ES-I3 (cell line): ENCODE measurements at regions not wholly inside any gene's neighbourhood (a gene's known extent, or its start where the extent isn't known, plus 50 kb on each side); places are given as distances from the start of the nearest gene placed in this dataset.

ENCODE experiments used
- H3K36me3 ChIP-seq: 2 replicates; pipeline ENCODE4 v1.6.1; 2013; ENCODE audit warnings: mild to moderate bottlenecking, low read length, control low read depth, moderate library complexity; ENCODE audit not compliant: insufficient read depth
- H3K4me1 ChIP-seq: 2 replicates; pipeline ENCODE4 v1.6.1; 2013; ENCODE audit warnings: mild to moderate bottlenecking, control low read depth, low read length; ENCODE audit not compliant: insufficient read depth
- H3K9ac ChIP-seq: 2 replicates; pipeline ENCODE4 v1.6.1; 2013; ENCODE audit warnings: low read depth, mild to moderate bottlenecking, low read length, moderate library complexity
- H3K9me3 ChIP-seq: 2 replicates; pipeline ENCODE4 v1.6.1; 2013; ENCODE audit warnings: mild to moderate bottlenecking, low read length, moderate library complexity; ENCODE audit not compliant: control insufficient read depth, insufficient read depth

DNA sequence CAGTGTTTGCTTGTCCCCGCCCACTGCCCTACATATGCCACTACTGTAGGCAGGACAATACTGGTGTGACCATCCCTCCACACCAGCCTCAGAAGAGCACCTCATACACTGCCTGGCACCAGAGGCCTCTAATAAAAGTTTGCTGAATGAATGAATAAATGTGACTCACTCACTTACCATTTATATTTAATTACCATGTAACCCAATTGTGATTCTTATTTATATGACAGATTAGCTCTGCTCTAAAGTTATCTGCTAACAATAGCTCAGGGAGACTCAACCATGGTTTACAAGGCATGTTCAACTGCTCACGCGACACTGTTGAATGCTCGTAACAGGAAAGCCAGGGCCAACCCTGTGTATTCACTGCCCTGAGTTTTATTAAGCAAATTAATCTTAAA is 66.0 kb upstream of the DOCK9 start:
- Histone ChIP-seq H3K9ac (no peak overlapping the region), H3K36me3 (no peaks in the 10 kb centered on the region), H3K9me3 (no peaks in the 10 kb centered on the region), H3K4me1 (no peaks in the 10 kb centered on the region)

DNA sequence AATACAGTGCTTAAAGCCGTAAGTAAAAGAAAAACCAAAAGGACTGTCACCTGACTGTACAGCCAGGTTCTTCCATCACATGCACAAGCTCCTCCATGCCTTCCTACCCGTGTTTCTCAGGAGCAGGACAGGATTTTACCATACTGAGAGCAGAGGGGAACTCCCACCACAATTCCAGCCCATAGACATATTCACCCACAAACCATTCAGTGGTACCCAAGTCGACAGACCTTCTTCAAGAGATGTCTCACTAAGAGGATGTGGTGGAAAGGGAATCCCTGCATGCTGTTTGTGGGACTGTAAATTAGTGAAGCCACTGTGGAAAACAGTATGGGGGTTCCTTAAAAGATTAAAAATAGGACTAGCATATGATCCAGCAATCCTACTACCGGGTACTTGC is 66.9 kb upstream of the DOCK9 start:
- H3K36me3 ChIP-seq = no peaks in the 10 kb centered on the region
- no peaks in the 10 kb centered on the region for H3K4me1 ChIP-seq
- H3K9ac ChIP-seq = no peak overlapping the region
- H3K9me3 ChIP-seq = no peaks in the 10 kb centered on the region

DNA sequence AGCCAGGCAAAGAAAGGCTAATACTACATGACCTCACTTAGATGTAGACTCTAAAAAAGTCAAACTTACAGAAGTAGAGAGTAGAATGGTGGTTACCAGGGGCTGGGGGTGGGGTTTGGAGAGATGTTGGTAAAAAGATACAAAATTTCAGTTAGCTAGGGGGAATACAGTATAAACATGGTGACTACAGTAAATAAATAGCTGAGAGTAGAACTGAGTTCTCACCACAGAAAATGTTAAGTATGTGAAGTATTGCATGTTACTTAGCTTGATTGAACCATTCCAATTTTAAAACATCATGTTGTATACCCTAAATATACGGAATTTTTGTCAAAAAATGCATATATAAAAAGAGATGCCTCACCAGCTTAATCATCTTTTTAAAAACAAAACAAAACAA is 67.5 kb upstream of the DOCK9 start:
- Histone ChIP-seq H3K9ac (no peak overlapping the region), H3K4me1 (no peaks in the 10 kb centered on the region), H3K36me3 (no peaks in the 10 kb centered on the region), H3K9me3 (no peaks in the 10 kb centered on the region)

DNA sequence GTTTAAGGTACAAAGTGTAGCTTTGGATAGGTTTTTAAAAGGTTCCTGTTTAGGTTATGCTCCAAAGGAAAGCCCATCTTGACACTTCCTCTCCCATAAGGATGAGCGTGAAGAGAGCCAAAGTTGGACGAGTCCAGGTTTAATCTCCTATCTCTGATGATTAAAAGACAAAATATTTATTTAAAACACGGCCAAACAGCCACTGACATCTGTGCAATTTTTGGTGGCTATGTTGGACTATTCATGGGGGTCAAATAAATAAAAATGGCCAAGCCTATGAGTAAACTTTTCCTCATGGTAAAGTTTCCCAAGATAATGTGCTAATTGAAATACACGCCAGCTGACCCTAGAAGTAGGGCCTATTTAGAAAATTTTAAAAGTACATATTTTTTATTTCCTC is 69.0 kb upstream of the DOCK9 start:
- no peaks in the 10 kb centered on the region for H3K36me3 ChIP-seq
- H3K4me1 ChIP-seq = no peaks in the 10 kb centered on the region
- no peaks in the 10 kb centered on the region for H3K9me3 ChIP-seq
- no peak overlapping the region for H3K9ac ChIP-seq

DNA sequence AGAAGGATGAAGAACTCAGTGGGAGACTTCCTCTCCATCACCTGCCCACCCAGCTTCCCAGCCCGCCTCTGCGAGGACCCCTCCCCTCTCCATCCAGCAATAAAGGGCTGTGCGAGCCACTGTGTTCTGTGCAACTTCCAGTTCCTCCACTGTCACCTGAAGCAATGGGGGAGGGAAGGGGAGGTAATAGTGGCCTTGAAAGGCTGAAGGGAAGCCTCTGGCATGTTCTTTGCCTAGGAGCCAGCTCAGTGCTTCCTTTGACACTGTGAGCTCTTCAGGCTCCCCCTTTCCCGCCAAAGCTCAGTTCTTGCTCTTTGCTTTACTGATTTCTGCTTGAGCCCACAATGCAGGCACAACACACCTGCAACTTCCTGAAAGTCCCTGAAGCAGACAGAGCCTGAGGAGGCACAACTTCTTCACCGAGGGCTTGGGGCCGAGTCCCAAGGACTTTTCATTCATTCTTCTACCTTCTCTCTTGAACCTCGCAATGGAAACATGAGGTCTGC is 73.2 kb upstream of the DOCK9 start:
- Histone ChIP-seq H3K4me1 (peaks cover 11% of the 10 kb centered on the region; the same call in 1 of the 2 replicates), H3K9ac (no peak overlapping the region), H3K36me3 (no peaks in the 10 kb centered on the region), H3K9me3 (no peaks in the 10 kb centered on the region)

DNA sequence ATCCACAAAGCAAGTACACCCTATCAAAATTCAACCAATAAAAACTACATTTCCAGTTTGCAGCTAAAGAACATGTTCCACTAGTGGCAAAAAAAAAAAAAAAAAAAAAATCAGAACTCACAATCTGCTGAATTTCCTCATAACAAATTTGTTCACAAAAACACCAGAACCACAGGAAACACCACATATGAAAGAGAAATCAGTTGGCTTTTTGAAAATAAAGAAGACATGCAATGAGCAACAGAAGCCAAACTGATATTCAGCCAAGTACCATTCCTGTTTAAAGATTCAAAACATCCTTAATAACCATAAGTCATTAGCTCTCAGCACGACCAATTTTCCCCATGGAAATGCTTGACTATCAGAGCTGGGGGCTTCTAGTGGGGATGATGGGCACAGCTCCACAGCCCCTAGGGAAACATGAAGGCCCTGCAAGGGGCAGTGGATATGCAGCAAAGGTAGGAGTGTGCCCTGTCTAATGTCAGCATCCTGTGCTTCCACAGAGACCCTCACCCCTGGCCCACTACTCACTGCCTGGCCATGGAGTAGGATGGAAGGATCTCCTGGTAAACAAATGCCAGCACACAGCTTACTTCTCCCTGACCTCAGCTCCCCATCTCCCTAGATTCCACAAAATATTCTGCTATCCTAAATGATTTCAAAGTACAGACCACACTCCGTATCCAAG is 74.0 kb upstream of the DOCK9 start:
- Histone ChIP-seq H3K4me1 (peaks cover 11% of the 10 kb centered on the region; the same call in 1 of the 2 replicates), H3K9me3 (no peaks in the 10 kb centered on the region), H3K9ac (no peak overlapping the region), H3K36me3 (no peaks in the 10 kb centered on the region)

DNA sequence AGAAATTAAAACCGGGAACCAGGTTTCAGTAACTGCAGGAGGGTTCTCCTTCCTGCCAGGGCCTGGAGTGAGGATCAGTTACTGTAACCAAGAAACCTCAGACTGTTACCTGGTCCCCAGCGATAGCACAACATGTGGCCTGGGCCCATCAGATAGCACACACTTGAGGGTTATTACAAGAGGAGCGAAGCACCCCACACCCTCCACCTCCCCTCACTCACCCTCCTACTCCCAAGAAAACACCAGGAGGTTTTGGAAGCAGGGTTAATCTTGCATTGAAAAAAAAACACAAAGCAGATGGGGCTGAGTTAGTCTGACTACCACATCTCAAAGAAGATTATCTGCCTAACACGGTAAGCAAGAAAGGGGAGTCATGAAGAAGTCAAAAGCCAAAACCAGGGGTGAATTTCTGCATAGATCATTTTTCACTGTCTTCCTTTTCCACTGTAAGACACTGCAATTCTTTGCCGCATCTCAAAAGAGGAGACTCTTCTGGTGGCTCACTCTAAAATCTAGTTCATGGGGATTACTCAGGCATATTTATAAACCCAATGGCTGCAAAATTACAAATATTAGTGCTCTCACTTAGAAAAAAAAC is 75.9 kb upstream of the DOCK9 start:
- H3K4me1 ChIP-seq = peaks cover 11% of the 10 kb centered on the region; the same call in 1 of the 2 replicates

DNA sequence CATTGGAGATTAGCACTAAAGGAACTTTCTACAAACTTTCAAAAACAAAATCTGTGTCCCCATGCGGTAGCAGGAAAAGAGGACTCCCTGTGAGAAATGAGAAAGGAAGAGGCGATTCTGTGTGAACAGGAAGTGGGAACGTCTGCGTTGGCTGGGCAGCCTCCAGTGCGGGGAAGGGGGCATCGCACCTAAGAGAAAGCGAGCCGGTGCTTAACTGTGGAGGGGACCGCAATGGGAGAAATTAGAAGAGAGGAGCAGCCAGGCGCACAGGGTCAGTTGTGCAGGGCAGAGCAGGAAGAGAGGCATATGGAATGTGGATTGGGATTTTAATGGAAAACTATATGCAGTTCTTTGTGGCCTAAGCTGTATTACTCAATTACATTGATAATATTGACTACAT is 77.4 kb upstream of the DOCK9 start:
- H3K36me3 ChIP-seq = no peaks in the 10 kb centered on the region
- no peaks in the 10 kb centered on the region for H3K9me3 ChIP-seq
- peaks cover 11% of the 10 kb centered on the region; the same call in 1 of the 2 replicates for H3K4me1 ChIP-seq
- H3K9ac ChIP-seq = no peak overlapping the region

More for the DNA sequence above, 75.9 kb upstream of the DOCK9 start:
- no peaks in the 10 kb centered on the region for H3K9me3 ChIP-seq
- H3K9ac ChIP-seq = no peak overlapping the region
- no peaks in the 10 kb centered on the region for H3K36me3 ChIP-seq

DNA sequence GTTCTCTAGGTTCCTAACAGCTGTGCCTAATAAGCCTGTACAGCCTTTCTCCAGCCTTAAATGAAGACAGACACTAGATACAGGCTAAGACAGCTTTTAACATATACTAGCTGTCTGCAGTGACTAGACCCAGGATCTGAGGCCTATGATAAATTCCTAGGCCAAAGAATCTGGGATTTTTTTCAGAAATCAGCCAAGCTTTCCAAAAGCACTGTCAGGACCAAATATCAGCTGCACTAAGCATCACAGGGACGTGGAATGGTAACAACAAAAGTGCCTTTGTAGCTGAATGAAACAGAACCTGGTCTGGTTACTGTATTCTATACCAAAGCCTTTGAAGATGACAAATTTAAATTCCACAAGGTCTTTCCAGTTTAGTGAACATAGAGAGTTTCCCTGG is 77.9 kb upstream of the DOCK9 start:
- no peak overlapping the region for H3K9ac ChIP-seq
- no peaks in the 10 kb centered on the region for H3K36me3 ChIP-seq
- no peaks in the 10 kb centered on the region for H3K9me3 ChIP-seq
- peaks cover 11% of the 10 kb centered on the region; the same call in 1 of the 2 replicates for H3K4me1 ChIP-seq

DNA sequence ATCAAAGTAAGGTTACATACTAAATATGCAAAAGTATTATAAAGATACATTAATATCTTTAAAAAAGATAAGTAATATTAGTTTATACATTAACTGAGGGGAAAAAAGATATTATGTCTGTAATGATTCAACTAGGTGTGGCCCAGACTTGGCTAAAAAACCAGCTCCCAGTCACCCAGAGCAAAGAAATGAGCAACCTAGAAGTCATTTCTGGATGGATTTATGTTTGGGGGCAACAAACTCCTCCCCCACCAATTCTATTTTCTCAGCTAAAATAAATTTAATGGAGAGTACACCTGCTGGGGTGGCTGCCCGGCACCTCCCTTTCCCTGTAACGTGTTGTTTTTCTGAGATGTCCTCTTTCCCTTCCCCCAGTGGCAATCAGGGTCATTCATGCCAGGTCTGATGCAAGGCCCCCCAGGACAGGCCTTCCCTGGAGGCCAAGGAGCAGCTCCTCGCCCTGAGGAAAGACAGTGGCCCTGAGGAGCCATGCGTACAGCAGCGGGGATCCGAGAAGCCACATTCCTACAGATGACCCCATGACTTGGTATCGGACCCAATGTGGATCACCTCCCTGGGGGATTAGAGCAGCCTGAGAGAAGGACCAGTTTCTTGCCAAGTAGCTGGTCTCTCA is 78.6 kb upstream of the DOCK9 start:
- Histone ChIP-seq H3K36me3 (no peaks in the 10 kb centered on the region), H3K4me1 (peaks cover 11% of the 10 kb centered on the region; the same call in 1 of the 2 replicates), H3K9ac (no peak overlapping the region), H3K9me3 (no peaks in the 10 kb centered on the region)

DNA sequence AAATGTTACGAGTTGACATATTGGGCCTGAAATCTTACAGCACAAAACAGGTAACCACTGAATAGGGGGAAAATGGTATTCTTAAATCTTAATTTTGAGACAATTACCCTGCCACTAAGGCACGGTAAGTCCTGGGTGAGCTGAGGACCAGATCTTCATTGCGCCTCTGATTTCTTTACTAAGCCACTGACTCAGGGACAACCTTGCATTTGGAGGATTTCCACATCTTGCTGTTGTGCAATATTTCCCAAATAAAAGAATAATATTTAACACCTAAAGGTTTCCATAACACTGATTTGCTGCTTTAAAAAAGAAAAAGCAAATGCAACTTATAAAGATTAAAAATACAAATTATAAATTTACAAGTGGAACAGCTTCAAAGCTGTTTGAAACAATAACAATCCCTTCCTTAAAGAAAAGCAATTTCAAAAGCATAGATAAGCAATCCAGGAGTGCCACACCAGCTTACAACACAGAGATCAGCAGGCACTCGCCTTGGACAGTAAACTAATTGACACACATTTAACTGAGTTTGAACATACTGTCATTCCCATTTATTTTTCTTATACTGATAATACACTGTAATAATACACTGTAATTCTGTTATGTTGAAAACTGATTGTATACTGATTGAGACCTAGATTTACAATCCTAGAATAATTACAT is 79.6 kb upstream of the DOCK9 start:
- Histone ChIP-seq H3K4me1 (peaks cover 11% of the 10 kb centered on the region; the same call in 1 of the 2 replicates), H3K9ac (no peak overlapping the region), H3K36me3 (no peaks in the 10 kb centered on the region), H3K9me3 (no peaks in the 10 kb centered on the region)

DNA sequence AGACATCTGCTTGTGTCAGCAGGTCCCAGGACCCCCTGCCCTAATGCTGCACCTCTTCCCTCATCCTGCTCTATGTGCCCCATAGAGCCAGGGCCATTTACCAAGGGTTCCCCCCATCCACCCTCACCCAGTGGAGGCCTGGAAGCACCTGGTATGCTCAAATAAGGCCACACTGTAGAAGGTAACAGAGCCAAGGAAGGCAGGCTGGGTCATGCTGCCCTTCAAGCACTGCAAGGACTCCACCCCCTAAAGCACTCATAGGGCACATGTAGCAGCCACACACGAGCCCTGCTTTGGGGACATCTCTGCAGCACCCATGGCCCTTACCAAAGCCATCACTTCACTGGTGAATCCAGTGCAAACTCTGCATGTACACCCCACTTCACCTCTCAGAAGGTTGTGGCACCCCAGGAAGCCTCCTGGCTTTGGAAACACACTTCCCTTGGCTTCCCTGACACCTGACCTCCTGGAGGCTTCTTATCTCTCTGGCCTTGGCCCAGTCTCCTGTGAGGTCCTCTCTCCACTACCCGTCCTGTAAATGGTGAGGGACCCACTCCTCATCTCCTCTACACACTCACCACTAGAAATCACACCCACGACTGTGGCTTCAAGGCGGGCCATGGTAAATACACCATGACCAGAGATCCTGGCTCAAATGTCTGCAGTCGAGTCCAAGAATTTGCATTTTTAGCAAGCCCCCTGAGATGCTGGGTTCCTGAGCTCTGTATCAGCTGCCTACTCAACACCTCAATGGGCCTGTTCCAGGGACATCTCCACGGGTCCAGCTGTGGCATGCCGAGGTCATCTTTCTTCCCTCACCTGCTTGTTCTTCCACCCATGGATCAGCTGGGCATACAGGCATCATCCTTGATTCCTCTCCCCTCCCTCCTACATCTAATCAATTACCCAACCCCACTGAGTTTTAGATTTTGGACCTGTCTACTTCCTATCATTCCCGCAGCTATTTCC is 80.9 kb upstream of the DOCK9 start:
- H3K9ac ChIP-seq = no peak overlapping the region

DNA sequence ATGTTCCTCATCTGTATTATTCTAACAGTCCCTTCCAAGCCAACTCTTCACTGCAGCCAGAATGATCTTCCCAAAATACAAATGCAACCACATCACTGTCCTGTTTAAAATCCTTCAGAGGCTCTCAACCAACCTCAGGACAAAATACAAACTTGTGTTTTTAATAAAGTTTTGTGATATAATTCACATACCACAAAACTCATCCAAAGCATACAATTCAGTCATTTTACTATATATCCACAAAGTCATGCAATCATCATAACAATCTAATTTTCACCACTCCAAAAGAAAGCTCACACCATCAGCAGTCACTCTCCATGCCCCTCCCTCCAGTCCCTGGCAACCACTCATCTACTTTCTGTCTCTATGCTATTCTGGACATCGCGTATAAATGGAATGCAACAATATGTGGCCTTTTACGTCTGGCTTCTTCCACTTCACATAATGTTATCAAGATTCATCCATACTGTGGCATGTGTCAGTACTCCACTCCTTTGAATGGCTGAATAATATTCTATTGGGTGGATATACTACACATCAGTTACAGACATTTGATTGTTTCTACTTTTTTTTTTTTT is 81.7 kb upstream of the DOCK9 start:
- no peak overlapping the region for H3K9ac ChIP-seq

More for the DNA sequence above, 80.9 kb upstream of the DOCK9 start:
- H3K9me3 ChIP-seq = no peaks in the 10 kb centered on the region
- peaks cover 9% of the 10 kb centered on the region; the same call in 1 of the 2 replicates for H3K4me1 ChIP-seq
- no peaks in the 10 kb centered on the region for H3K36me3 ChIP-seq

More for the DNA sequence above, 81.7 kb upstream of the DOCK9 start:
- Histone ChIP-seq H3K9me3 (no peaks in the 10 kb centered on the region), H3K36me3 (no peaks in the 10 kb centered on the region), H3K4me1 (peaks cover 8% of the 10 kb centered on the region; the same call in 1 of the 2 replicates)
